SK-N-SH treated with all-trans-retinoic acid at 6 μM for 48 hours (cell line): ENCODE measurements at regions not wholly inside any gene's neighbourhood (a gene's known extent, or its start where the extent isn't known, plus 50 kb on each side); places are given as distances from the start of the nearest gene placed in this dataset.

Experiments
- ATAC-seq: fragments of 200-7000 bp; cut with Tn5 transposase; 3 replicates; pipeline ENCODE4 v1.9.1; 2020; ENCODE audit warnings: mild to moderate bottlenecking, moderate library complexity
- ARNTL ChIP-seq: fragments of 450-650 bp; formaldehyde crosslinking; IDR thresholded peaks from 2 replicates; pipeline ENCODE4 v1.5.0; 2020; ENCODE audit warnings: low read depth, mild to moderate bottlenecking, moderate library complexity, borderline replicate concordance
- CREB5 ChIP-seq: fragments of 250-450 bp; sonication (Bioruptor Pico); IDR thresholded peaks from 2 replicates; pipeline ENCODE4 v1.5.1; 2020; ENCODE audit warnings: low read depth, mild to moderate bottlenecking, moderate library complexity
- CSDC2 ChIP-seq: fragments of 250-450 bp; sonication (Bioruptor Pico); IDR thresholded peaks from 2 replicates; pipeline ENCODE4 v1.5.0; 2020; ENCODE audit warnings: mild to moderate bottlenecking, moderate library complexity
- CSRNP3 ChIP-seq: fragments of 250-450 bp; sonication (Bioruptor Pico); IDR thresholded peaks from 2 replicates; pipeline ENCODE4 v1.5.1; 2021; ENCODE audit warnings: mild to moderate bottlenecking, moderate library complexity
- ESRRG ChIP-seq: fragments of 250-450 bp; sonication (Bioruptor Pico); IDR thresholded peaks from 2 replicates; pipeline ENCODE4 v1.6.1; 2021; ENCODE audit warnings: mild to moderate bottlenecking
- OSR1 ChIP-seq: fragments of 250-450 bp; sonication (Bioruptor Pico); IDR thresholded peaks from 2 replicates; pipeline ENCODE4 v1.8.0; 2022; ENCODE audit warnings: moderate library complexity, mild to moderate bottlenecking, inconsistent platforms
- PATZ1 ChIP-seq: fragments of 250-450 bp; sonication (Bioruptor Pico); IDR thresholded peaks from 2 replicates; pipeline ENCODE4 v1.8.0; 2020; ENCODE audit warnings: mild to moderate bottlenecking, moderate library complexity, borderline replicate concordance
- POU6F1 ChIP-seq: fragments of 250-450 bp; sonication (Bioruptor Pico); IDR thresholded peaks from 2 replicates; pipeline ENCODE4 v1.8.0; 2021; ENCODE audit warnings: low read depth, mild to moderate bottlenecking, moderate library complexity, borderline replicate concordance
- TCF4 ChIP-seq: fragments of 250-450 bp; sonication (Bioruptor Pico); IDR thresholded peaks from 2 replicates; pipeline ENCODE4 v1.8.0; 2021; ENCODE audit warnings: mild to moderate bottlenecking, moderate library complexity, borderline replicate concordance
- TOX ChIP-seq: fragments of 250-450 bp; sonication (Bioruptor Pico); IDR thresholded peaks from 2 replicates; pipeline ENCODE4 v1.8.0; 2021; ENCODE audit warnings: mild to moderate bottlenecking, moderate library complexity, borderline replicate concordance
- ZC3H10 ChIP-seq: fragments of 250-450 bp; sonication (Bioruptor Pico); IDR thresholded peaks from 2 replicates; pipeline ENCODE4 v1.5.1; 2021; ENCODE audit warnings: mild to moderate bottlenecking, moderate library complexity
- ZNF8 ChIP-seq: fragments of 450-650 bp; formaldehyde crosslinking; IDR thresholded peaks from 2 replicates; pipeline ENCODE4 v1.5.0; 2020; ENCODE audit warnings: mild to moderate bottlenecking, moderate library complexity

- TF ChIP-seq PATZ1 (CRISPR knock-in tag) (no peak), CREB5 (no peak), CSDC2 (CRISPR knock-in tag) (no peak), ESRRG (CRISPR knock-in tag) (no peak), OSR1 (no peak), ARNTL (CRISPR knock-in tag) (no peak), TOX (CRISPR knock-in tag) (no peak), TCF4 (no peak), CSRNP3 (CRISPR knock-in tag) (no peak), ZNF8 (CRISPR knock-in tag) (no peak), ZC3H10 (CRISPR knock-in tag) (no peak), POU6F1 (CRISPR knock-in tag) (no peak)
- ATAC-seq = no peak
Measured at GRCh38 chr17:68656666-68657065, 55.5 kb upstream of the FAM20A start.
